H9 (cell line): ENCODE measurements at regions not wholly inside any gene's neighbourhood (a gene's known extent, or its start where the extent isn't known, plus 50 kb on each side); places are given as distances from the start of the nearest gene placed in this dataset.
A peak's percentile ranks its signal among the peaks of the same experiment; 100 is the strongest.

Experiments
- DNase-seq: peaks from one replicate; pipeline ENCODE4 v3.0.0-alpha.2; 2017
- H2AFZ ChIP-seq: one replicate; pipeline ENCODE4 v1.6.1; 2013; ENCODE audit warnings: mild to moderate bottlenecking, low read length, control low read depth, moderate library complexity
- H2AK5ac ChIP-seq: 2 replicates; pipeline ENCODE4 v1.6.1; 2013; ENCODE audit warnings: low read length, control low read depth, mixed read lengths; ENCODE audit not compliant: insufficient read length
- H2BK120ac ChIP-seq: one replicate; pipeline ENCODE4 v1.6.1; 2013; ENCODE audit warnings: low read depth, mild to moderate bottlenecking, low read length, control low read depth, inconsistent platforms; ENCODE audit not compliant: poor library complexity, severe bottlenecking
- H2BK12ac ChIP-seq: 2 replicates; pipeline ENCODE4 v1.6.1; 2013; ENCODE audit warnings: low read length, control low read depth, mixed read lengths, low read depth; ENCODE audit not compliant: insufficient read length
- H2BK15ac ChIP-seq: 2 replicates; pipeline ENCODE4 v1.6.1; 2013; ENCODE audit warnings: low read depth, low read length, control low read depth
- H2BK20ac ChIP-seq: one replicate; pipeline ENCODE4 v1.6.1; 2013; ENCODE audit warnings: low read depth, mild to moderate bottlenecking, low read length, control low read depth, inconsistent platforms; ENCODE audit not compliant: poor library complexity, severe bottlenecking
- H2BK5ac ChIP-seq: 2 replicates; pipeline ENCODE4 v1.6.1; 2013; ENCODE audit warnings: low read length, control low read depth, mixed read lengths; ENCODE audit not compliant: insufficient read length
- H3K14ac ChIP-seq: 2 replicates; pipeline ENCODE4 v1.6.1; 2013; ENCODE audit warnings: low read length, control low read depth; ENCODE audit not compliant: insufficient read depth
- H3K18ac ChIP-seq: 2 replicates; pipeline ENCODE4 v1.6.1; 2013; ENCODE audit warnings: low read depth, mild to moderate bottlenecking, mixed read lengths, low read length, control low read depth; ENCODE audit not compliant: insufficient read length
- H3K23ac ChIP-seq: 2 replicates; pipeline ENCODE4 v1.6.1; 2013; ENCODE audit warnings: low read length, control low read depth, mixed read lengths, low read depth; ENCODE audit not compliant: insufficient read length
- H3K23me2 ChIP-seq: 2 replicates; pipeline ENCODE4 v1.6.1; 2013; ENCODE audit warnings: low read depth, mild to moderate bottlenecking, mixed read lengths, low read length, control low read depth; ENCODE audit not compliant: insufficient read length, poor library complexity, severe bottlenecking
- H3K27ac ChIP-seq: 2 replicates; pipeline ENCODE4 v1.5.1; 2013; ENCODE audit warnings: low read length, control low read depth, mixed read lengths, low read depth; ENCODE audit not compliant: insufficient read length
- H3K27me3 ChIP-seq: 2 replicates; pipeline ENCODE4 v1.6.1; 2013; ENCODE audit warnings: low read length, control low read depth, inconsistent platforms; ENCODE audit not compliant: insufficient read depth
- H3K4ac ChIP-seq: 2 replicates; pipeline ENCODE4 v1.6.1; 2013; ENCODE audit warnings: low read depth, mild to moderate bottlenecking, control low read depth, inconsistent platforms, low read length, moderate library complexity
- H3K4me1 ChIP-seq: 2 replicates; pipeline ENCODE4 v1.6.1; 2013; ENCODE audit warnings: low read length, control low read depth, inconsistent platforms; ENCODE audit not compliant: insufficient read depth
- H3K4me2 ChIP-seq: 2 replicates; pipeline ENCODE4 v1.6.1; 2013; ENCODE audit warnings: low read length, control low read depth, mixed read lengths; ENCODE audit not compliant: insufficient read length, insufficient read depth
- H3K56ac ChIP-seq: 2 replicates; pipeline ENCODE4 v1.6.1; 2013; ENCODE audit warnings: low read depth, mild to moderate bottlenecking, mixed read lengths, low read length, control low read depth; ENCODE audit not compliant: insufficient read length
- H3K79me1 ChIP-seq: 2 replicates; pipeline ENCODE4 v1.6.1; 2013; ENCODE audit warnings: low read depth, mild to moderate bottlenecking, moderate library complexity, low read length, control low read depth, inconsistent platforms; ENCODE audit not compliant: insufficient read depth, poor library complexity, severe bottlenecking
- H3K79me2 ChIP-seq: 2 replicates; pipeline ENCODE4 v1.6.1; 2013; ENCODE audit warnings: low read length, control low read depth, inconsistent platforms; ENCODE audit not compliant: insufficient read depth
- H3K9ac ChIP-seq: 2 replicates; pipeline ENCODE4 v1.6.1; 2013; ENCODE audit warnings: low read length, control low read depth, mixed read lengths; ENCODE audit not compliant: insufficient read length; ENCODE audit errors: extremely low read depth
- H3K9me3 ChIP-seq: one replicate; pipeline ENCODE4 v1.6.1; 2013; ENCODE audit warnings: low read depth, low read length, inconsistent platforms; ENCODE audit not compliant: control insufficient read depth
- H3T11ph ChIP-seq: one replicate; pipeline ENCODE4 v1.6.1; 2013; ENCODE audit warnings: mild to moderate bottlenecking, low read length, control low read depth, inconsistent platforms
- H4K20me1 ChIP-seq: one replicate; pipeline ENCODE4 v1.6.1; 2013; ENCODE audit not compliant: control insufficient read depth, insufficient read length, insufficient read depth
- H4K5ac ChIP-seq: 2 replicates; pipeline ENCODE4 v1.6.1; 2013; ENCODE audit warnings: low read depth, mild to moderate bottlenecking, mixed read lengths, low read length, control low read depth; ENCODE audit not compliant: insufficient read length
- H4K8ac ChIP-seq: replicated peaks from 2 replicates; pipeline ENCODE4 v1.6.1; 2013; ENCODE audit warnings: low read length, control low read depth, mixed read lengths, low read depth; ENCODE audit not compliant: insufficient read length
- H4K91ac ChIP-seq: 2 replicates; pipeline ENCODE4 v1.6.1; 2013; ENCODE audit warnings: low read depth, mild to moderate bottlenecking, moderate library complexity, mixed read lengths, low read length, control low read depth; ENCODE audit not compliant: insufficient read length
- H3K27ac Mint-ChIP-seq, 3 experiments: 2 replicates in 2 of 3; 3 replicates in 1 of 3; pipeline ENCODE4 v1.8.0; 2020 to 2021; ENCODE audit warnings: mixed read lengths in 3 of 3, mild to moderate bottlenecking in 1 of 3, moderate library complexity in 1 of 3
- H3K27me3 Mint-ChIP-seq: 2 replicates; pipeline ENCODE4 v1.8.0; 2021; ENCODE audit warnings: low read depth, mild to moderate bottlenecking, moderate library complexity, mixed read lengths
- H3K36me3 Mint-ChIP-seq, 3 experiments: 2 replicates in 2 of 3; 3 replicates in 1 of 3; pipeline ENCODE4 v1.8.0; 2020 to 2021; ENCODE audit warnings: low read depth in 3 of 3, mixed read lengths in 3 of 3; ENCODE audit not compliant: insufficient read depth in 1 of 3
- H3K4me1 Mint-ChIP-seq, 2 experiments: 2 replicates each; pipeline ENCODE4 v1.8.0; 2020; ENCODE audit warnings: mixed read lengths in 2 of 2
- H3K4me3 Mint-ChIP-seq, 2 experiments: 2 replicates in 1 of 2; 3 replicates in 1 of 2; pipeline ENCODE4 v1.8.0; 2020 to 2021; ENCODE audit warnings: mild to moderate bottlenecking in 2 of 2, mixed read lengths in 2 of 2, moderate library complexity in 1 of 2
- H3K9me3 Mint-ChIP-seq, 2 experiments: 2 replicates in 1 of 2; 3 replicates in 1 of 2; pipeline ENCODE4 v1.8.0; 2020; ENCODE audit warnings: mild to moderate bottlenecking in 2 of 2, mixed read lengths in 2 of 2, moderate library complexity in 1 of 2
- WGBS: extraction: QIAGEN DNeasy Blood & Tissue Kit; methylation state at CpG from one replicate; pipeline ENCODE4 v1.1.7; 2013; ENCODE audit warnings: missing lambda C conversion rate, low lambda C conversion rate, mixed read lengths; ENCODE audit not compliant: insufficient read length; ENCODE audit errors: extremely low coverage; 5-methylcytosine and 5-hydroxymethylcytosine counted together
- TF ChIP-seq, protein P1 (sequence below): fragments of 200-600 bp; sonication (generic); conservative IDR thresholded peaks from 3 replicates; pipeline ENCODE4 v1.8.0; 2021; ENCODE audit warnings: antibody characterized with exemption, mild to moderate bottlenecking

GRCh38 chr13:55567721-55568625 is 1572.7 kb upstream of the PRR20A start:
- H3K9me3 Mint-ChIP-seq = no peaks in the 10 kb centered on the region
- H2BK15ac ChIP-seq = no peak overlapping the region
- no peaks in the 10 kb centered on the region for H3K9me3 ChIP-seq
- peaks cover 0 to 1% (median 0%) of the 10 kb centered on the region in 3 experiments; a peak in 2 of 7 replicates for H3K36me3 Mint-ChIP-seq
- H3K27me3 ChIP-seq = no peaks in the 10 kb centered on the region
- H3K23ac ChIP-seq = no peak overlapping the region
- no peak overlapping the region for H3K27ac ChIP-seq
- H3K4me2 ChIP-seq = no peak overlapping the region
- H3K14ac ChIP-seq = no peak overlapping the region
- WGBS = no CpG with 5 or more reads among the region's 5 CpGs
- H3K23me2 ChIP-seq = no peaks in the 10 kb centered on the region
- no peak overlapping the region for H3K18ac ChIP-seq
- H3K4ac ChIP-seq = no peak overlapping the region
- no peak overlapping the region for H4K91ac ChIP-seq
- H3K4me1 ChIP-seq = no peaks in the 10 kb centered on the region
- H3K4me1 Mint-ChIP-seq = peaks cover 45 to 46% of the 10 kb centered on the region in 2 experiments
- H3K56ac ChIP-seq = no peak overlapping the region
- no peak overlapping the region for H2BK20ac ChIP-seq
- TF ChIP-seq, protein P1, sequence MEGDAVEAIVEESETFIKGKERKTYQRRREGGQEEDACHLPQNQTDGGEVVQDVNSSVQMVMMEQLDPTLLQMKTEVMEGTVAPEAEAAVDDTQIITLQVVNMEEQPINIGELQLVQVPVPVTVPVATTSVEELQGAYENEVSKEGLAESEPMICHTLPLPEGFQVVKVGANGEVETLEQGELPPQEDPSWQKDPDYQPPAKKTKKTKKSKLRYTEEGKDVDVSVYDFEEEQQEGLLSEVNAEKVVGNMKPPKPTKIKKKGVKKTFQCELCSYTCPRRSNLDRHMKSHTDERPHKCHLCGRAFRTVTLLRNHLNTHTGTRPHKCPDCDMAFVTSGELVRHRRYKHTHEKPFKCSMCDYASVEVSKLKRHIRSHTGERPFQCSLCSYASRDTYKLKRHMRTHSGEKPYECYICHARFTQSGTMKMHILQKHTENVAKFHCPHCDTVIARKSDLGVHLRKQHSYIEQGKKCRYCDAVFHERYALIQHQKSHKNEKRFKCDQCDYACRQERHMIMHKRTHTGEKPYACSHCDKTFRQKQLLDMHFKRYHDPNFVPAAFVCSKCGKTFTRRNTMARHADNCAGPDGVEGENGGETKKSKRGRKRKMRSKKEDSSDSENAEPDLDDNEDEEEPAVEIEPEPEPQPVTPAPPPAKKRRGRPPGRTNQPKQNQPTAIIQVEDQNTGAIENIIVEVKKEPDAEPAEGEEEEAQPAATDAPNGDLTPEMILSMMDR = no peak
- 0 out of 7 replicates have a peak overlapping the region, but pooled peaks of 1 of the 3 experiments have one; percentile 25 for H3K27ac Mint-ChIP-seq
- H3T11ph ChIP-seq = no peak overlapping the region
- H4K5ac ChIP-seq = no peak overlapping the region
- H3K79me1 ChIP-seq = no peaks in the 10 kb centered on the region
- no peak overlapping the region for H3K4me3 Mint-ChIP-seq
- no peak overlapping the region for H3K9ac ChIP-seq
- no peak overlapping the region for H2BK5ac ChIP-seq
- no peaks in the 10 kb centered on the region for H3K79me2 ChIP-seq
- no peak overlapping the region for H2AFZ ChIP-seq
- no peak overlapping the region for H2BK120ac ChIP-seq
- H4K8ac ChIP-seq = no peak overlapping the region
- H2AK5ac ChIP-seq = no peak overlapping the region
- H3K27me3 Mint-ChIP-seq = no peaks in the 10 kb centered on the region
- no peaks in the 10 kb centered on the region for H4K20me1 ChIP-seq
- no peak overlapping the region for H2BK12ac ChIP-seq
- DNase-seq = no peak
